HG03457 (cell line): ENCODE measurements at regions not wholly inside any gene's neighbourhood (a gene's known extent, or its start where the extent isn't known, plus 50 kb on each side); places are given as distances from the start of the nearest gene placed in this dataset.
"Not testable (repeated sequence)": the region's sequence is repeated elsewhere in the genome, so short reads cannot be mapped to it uniquely, and the experiment has no call there.

ENCODE experiments used
- ATAC-seq: cut with Tn5 transposase; IDR thresholded peaks from one replicate; pipeline ENCODE4 v1.9.1; 2021; ENCODE audit warnings: moderate number of reproducible peaks; ENCODE audit not compliant: unreplicated experiment

DNA sequence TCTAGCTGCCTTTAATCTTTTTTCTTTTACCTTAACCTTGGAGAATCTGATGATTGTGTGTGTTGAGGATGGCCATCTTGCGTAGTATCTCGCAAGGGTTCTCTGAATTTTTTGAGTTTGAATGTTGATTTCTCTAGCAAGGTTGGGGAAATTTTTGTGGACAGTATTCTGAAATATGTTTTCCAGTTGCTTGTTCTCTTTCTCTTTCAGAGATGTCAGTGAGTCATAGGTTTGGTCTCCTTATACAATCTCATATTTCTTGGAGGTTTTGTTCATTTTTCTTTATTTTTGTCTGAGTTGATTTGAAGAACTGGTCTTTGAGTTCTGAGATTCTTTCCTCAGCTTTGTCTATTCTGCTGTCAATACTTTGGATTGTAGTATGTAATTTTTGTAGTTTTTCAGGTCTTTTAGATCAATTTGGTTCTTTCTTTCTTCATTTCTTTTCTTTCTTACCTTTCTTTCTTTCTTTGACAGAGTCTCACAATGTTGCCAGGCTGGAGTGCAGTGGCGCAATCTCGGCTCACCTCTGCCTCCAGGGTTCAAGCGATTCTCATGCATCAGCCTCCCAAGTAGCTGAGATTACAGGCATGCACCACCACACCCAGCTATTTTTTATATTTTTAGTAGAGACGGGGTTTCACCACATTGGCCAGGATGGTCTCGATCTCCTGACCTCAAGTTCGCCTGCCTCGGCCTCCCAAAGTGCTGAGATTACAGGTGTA is 366.4 kb upstream of the RASGRP1 start:
- no peak for ATAC-seq

DNA sequence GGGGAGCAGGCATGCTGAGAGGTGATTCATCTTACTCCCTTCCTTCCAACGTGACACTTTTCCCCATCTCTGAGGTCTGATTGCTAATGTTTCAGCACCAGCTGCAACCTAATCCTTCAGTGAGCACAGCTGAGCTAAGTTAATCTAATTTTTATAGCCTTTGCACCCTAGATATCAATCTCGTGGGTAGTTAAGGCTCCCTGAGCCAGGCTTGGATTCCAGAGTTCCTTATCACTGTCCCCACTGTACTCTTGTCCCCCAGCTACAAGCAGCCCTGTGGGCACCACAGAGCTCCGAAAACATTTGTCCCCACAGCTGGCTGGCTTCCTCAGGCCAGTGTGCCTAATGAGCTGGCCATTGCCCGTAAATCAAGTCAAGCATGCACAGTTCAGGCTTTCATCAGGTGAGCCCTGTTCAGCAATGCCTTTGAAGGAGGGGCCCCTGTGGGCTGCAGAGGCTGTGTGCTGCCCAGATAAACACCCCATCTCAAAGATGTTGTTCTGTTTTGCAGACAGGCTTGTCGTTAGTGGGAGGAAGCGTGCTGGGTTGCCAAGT is 376.9 kb upstream of the RASGRP1 start:
- no peak for ATAC-seq

- ATAC-seq = no peak
Observed at GRCh38 chr15:38944536-38944935, 379.9 kb upstream of the RASGRP1 start.

- ATAC-seq = no peak
Observed at GRCh38 chr15:38945551-38946298, 381.1 kb upstream of the RASGRP1 start.

DNA sequence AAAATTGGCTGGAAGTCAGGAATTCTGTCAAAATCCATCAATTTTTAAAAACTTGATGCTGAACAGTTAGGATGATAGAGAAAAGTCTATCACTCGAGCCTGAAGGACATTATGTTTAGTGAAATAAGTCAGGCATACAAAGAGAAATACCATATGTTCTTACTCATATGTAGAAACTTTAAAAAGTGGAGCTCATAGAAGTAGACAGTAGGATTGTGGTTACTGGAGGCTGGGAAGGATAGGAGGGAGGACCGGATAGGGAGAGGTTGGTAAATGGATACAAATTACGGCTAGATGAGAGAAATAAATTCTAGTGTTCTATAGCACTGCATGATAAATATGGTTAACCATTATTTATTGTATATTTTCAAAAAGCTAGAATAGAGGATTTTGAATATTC is 389.5 kb upstream of the RASGRP1 start:
- ATAC-seq = no peak

DNA sequence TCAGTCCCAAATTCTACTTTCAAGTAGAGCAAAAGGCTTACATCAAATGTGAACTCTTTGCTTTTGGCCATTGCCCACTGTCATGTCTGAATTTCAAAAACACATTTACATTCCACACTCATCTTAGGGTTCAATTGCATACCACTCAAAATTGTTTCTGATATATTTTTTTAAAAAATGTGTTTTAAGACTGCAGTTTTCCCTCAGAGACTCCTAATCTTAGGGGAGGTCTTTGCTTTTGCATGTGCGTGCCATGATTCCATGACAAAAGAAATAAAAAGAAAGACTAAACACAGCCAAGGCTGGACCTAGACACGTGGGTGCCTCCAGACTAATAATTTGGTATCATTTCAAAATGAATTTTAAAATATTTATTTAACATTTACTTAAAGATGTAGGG is 396.8 kb upstream of the RASGRP1 start:
- ATAC-seq = no peak

- no peak for ATAC-seq
Observed at GRCh38 chr15:38961931-38962330, 397.3 kb upstream of the RASGRP1 start.

DNA sequence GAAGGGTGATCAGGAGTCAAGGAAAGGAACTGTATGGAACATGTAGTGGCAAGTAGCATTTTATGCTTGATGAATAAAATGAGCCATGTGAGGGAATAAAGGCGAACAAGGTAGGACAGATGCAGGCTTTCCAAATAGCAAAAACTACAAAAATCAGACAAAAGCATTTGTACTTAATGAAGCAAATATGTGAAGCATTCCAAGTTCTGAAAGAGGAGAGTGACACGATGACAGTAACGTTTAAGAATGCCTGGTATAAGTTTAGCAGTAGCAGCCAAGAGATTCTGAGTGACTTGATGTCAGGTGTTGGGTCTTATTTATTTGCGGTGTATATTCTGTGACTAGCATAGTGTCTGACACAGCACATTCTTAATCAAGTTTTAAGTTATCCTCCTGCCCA is 408.2 kb upstream of the RASGRP1 start:
- ATAC-seq = no peak

DNA sequence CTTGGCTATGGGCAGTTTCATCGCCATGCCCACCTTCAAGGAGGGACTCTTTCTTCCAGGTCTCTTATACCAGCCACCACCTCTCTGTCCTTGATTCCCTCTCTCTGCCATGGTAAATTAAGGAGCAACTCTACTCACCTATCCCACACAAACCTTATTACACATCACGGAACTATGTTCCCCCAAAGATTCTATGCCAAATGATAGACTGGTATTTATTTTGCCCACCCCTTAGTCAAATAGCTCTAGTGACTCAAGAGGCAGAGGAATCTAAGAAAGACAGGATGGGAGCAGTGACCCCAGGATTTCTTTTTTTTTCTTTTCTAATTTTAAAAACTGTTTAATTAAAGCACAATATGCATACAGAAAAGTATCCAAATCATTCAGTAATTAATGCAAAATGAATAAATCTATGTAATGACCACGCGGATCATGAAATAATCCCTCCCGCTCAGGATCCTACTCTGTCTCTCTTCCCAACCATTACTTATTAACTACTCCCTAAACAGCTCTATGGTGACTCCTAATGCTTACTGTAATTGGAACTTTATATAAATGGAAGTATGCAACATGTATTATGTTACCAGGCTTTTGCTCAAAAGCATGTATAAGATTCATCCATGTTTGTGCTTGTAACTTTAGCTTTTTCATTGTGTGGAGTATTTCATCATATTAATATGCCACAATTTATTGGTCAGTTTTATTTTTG is 410.8 kb upstream of the RASGRP1 start:
- ATAC-seq = no peak

GRCh38 chr15:38991126-38991525 is 426.5 kb upstream of the RASGRP1 start:
- ATAC-seq = no peak

GRCh38 chr15:38991701-38992100 is 427.1 kb upstream of the RASGRP1 start:
- no peak for ATAC-seq

DNA sequence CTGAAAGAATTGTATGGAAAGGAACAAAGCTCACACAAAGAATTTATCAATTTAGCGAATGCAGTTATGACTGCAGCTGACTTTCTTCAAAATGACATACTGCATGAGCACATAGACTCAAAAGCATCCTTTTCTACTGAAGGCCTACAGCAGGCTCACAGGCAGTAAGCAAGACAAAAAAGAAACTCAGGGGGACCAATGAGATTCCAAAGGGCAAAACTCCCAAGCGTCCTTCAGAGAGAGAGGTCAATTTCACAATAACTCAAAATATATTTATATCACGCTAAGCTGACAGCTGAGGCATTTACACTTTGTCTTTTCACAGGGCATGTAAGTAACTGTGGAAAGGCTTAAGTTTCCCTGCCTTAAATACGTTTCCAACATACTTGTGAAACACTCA is 427.9 kb upstream of the RASGRP1 start:
- no peak for ATAC-seq

DNA sequence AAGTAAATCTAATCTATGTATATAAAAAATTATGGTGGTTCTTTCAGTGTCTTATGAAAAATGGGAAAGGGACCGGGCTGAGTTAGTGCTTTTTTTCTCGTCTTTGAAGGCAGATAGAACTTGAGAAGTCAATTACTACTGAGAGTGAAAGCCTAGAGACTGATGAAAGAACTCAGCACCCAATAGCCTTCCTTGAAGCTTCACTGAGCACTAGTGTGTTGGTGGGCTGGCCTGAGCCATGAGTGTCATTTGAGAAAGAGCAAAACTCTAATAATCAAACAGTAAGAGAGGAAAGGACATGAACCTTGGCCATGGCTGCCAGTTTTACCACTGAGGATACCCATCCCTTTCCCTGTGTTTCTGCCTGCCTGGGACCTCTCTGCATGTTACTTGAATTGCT is 428.3 kb upstream of the RASGRP1 start:
- no peak for ATAC-seq

GRCh38 chr15:38994310-38994709 is 429.7 kb upstream of the RASGRP1 start:
- no peak for ATAC-seq

- ATAC-seq = no peak
Observed at GRCh38 chr15:38996111-38996631, 431.6 kb upstream of the RASGRP1 start.

DNA sequence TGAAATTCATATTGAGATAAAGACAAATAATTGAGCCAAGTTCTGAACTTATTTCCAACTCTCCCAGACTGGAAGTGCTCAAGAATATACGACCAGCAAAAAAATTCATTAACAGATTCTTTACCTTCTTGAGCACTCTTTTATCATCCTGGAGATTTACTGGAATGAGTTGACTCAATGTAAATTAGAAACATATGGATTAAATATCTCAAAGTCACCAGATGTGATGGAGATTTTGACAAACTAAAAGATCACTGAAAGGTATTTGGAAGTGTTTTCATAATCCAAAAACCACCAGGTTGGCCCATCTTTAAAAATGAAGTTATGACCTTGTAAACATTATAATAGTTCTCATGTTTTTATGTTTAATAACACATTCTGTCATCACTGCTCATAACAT is 433.2 kb upstream of the RASGRP1 start:
- no peak for ATAC-seq

- no peak for ATAC-seq
Observed at GRCh38 chr15:39000008-39000734, 435.6 kb upstream of the RASGRP1 start.

DNA sequence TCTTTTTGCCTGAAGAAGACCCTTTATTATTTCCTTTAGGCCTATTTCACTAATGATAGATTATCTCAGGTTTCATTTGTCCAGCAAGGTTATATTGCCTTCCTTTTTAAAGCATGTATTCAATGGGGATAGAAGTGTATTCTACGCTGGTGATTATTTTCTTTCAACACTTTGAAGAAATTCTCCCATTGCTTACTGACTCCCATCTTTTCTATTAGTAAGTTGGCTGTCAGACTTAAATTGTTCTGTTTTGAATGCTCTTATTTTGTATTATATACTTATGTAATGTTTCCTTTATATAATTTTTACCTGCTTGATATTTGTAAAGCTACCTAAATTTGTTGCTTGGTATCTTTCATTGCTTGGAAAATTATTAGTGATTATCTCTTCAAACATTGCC is 445.1 kb upstream of the RASGRP1 start:
- ATAC-seq = no peak

DNA sequence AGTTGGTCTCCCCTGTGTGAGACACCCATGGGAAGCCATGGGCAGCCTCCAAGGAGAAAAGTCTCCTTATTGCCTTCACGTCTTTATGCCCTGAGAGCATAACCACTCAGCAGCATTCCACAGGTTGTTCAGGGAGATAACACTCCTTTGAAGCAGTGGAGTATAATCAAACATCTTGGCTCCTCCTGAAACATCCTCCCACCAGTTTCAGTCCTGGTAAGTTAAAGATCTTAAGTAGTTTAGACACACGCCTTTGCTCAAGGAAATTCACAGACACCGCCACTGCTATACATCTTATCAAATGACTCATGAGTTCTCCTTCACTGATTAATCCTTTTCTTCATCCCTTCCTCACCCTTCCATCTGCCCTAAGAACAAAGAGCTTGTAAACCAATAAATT is 446.5 kb upstream of the RASGRP1 start:
- ATAC-seq = not testable (repeated sequence)

- ATAC-seq = no peak
Observed at GRCh38 chr15:39013262-39013661, 448.6 kb upstream of the RASGRP1 start.

- ATAC-seq = no peak
Observed at GRCh38 chr15:39014682-39015081, 450.1 kb upstream of the RASGRP1 start.
